Head of caudate nucleus (tissue), 42 donors: ENCODE measurements at regions not wholly inside any gene's neighbourhood (a gene's known extent, or its start where the extent isn't known, plus 50 kb on each side); places are given as distances from the start of the nearest gene placed in this dataset.
A peak's percentile ranks its signal among the peaks of the same experiment; 100 is the strongest.
"Not testable (repeated sequence)": the region's sequence is repeated elsewhere in the genome, so short reads cannot be mapped to it uniquely, and the experiment has no call there.

Experiments
- DNase-seq, 42 donors: peaks; one replicate each; pipeline versions ENCODE4 v3.0.0 to v3.0.0-alpha.2; 2020 to 2021; ENCODE audit warnings: mixed read lengths in 7 of 42
- intact Hi-C: fragments of 100-400 bp; cut with DNase I; formaldehyde crosslinking; loops from one replicate; pipeline ENCODE4 v1.15.0; 2022

GRCh38 chr13:56512336-56512735 is 628.4 kb upstream of the PRR20A start:
- intact Hi-C loops, result not testable (repeated sequence)

GRCh38 chr13:56515441-56515840 is 625.3 kb upstream of the PRR20A start:
- no peak for DNase-seq
- intact Hi-C loops, result no loop called here

More at GRCh38 chr13:56512336-56512735, 628.4 kb upstream of the PRR20A start:
- not testable (repeated sequence) for DNase-seq

GRCh38 chr13:56528040-56528790 is 612.5 kb upstream of the PRR20A start:
- DNase-seq, result no peak
- intact Hi-C loops, result no loop called here

DNA sequence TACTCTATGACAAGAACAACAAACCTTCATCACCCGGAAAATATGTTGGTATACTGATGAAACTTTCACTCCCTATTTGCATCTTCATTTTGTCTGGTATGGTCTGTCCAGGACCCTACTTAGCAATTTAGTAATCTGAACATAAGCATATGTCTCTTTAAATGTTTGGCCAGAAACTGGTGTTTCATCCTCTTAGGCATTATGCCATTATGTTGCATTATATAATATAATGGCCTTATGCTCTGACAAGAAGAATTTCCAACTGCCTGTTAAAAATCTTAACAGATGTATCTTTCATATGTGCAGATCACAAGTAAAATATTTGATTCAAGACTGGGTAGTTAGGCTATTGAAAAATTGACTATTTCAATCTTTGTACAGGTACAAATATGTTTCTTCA is 610.6 kb upstream of the PRR20A start:
- DNase-seq, result no peak
- intact Hi-C loops, result no loop called here

DNA sequence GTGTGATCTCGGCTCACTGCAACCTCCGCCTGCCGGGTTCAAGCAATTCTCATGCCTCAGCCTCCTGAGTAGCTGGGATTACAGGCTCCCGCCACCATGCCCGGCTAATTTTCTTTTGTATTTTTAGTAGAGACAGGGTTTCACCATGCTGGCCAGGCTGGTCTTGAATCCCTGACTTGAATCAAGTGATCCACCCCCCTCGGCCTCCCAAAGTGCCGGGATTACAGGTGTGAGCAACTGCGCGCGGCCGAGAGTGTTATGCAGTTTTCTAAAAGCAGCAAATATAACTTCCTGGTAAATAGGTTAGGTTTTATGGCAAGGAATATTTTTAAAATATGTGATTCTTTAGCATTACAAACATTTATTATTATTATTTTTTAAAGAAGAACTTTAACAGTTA is 592.8 kb upstream of the PRR20A start:
- intact Hi-C loops, DNase-seq: not testable (repeated sequence)

- intact Hi-C loops, result no loop called here
Observed at GRCh38 chr13:56558698-56559320, 581.9 kb upstream of the PRR20A start.

DNA sequence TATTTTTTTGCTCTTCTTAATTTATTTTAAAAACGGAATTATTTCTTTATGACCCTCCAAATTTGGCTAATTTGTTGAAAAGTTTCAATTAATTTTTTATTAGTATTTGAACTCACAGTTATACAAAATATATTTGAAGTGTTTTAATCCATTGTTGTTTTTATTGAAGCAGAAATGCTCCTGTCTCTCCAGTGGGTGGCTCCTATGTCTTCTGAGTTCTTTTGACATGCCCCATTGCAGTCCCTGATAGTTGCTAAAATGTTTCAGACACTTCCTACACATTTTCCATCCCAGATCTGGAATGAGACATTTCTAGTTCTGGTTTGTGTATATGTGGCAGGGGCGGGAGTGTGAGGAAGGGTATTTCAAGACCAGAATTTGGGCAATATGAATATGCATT is 579.4 kb upstream of the PRR20A start:
- intact Hi-C loops, result no loop called here
- peak in 1 of 42 donors; percentile 4 for DNase-seq

More at GRCh38 chr13:56558698-56559320, 581.9 kb upstream of the PRR20A start:
- no peak for DNase-seq

- intact Hi-C loops, result no loop called here
- no peak for DNase-seq
Observed at GRCh38 chr13:56563663-56564062, 577.1 kb upstream of the PRR20A start.

- DNase-seq, result no peak
- intact Hi-C loops, result no loop called here
Observed at GRCh38 chr13:56586976-56587375, 553.7 kb upstream of the PRR20A start.

DNA sequence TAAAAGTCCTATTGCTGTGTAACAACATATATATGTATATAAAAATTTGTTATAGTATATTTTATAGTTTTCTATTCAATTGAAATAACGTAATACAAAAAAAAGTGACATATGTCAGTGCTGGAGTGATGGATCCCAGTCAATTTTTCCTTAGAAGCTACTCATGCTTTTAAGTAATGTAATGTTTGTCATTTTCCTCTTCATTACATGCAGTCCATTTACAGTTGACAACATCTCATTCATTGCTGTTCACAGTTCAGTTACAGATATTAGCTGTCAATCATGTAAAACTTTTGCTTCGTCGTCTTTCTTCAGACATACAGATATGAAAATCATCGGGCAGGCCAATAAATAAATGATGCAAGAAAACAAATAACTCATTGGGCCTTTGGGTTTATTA is 525.1 kb upstream of the PRR20A start:
- no peak for DNase-seq
- intact Hi-C loops, result no loop called here

DNA sequence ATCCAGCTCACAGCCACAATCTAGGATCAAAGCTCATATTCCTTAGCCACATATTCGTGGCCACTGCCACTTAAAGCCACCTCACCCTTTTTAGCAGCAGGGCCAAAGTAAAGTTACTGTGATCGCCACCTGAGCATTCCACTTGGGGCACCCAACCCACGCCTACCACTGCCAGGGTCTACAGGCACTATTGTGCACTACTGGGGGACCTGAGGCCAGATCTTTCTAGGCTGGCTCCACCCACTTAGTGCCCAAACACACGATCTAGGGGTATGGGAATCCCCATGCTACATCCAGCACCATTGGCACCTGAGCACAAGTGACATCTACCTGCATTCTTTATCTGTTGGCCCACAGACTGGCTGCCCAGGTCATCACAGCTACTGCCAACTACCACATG is 517.9 kb upstream of the PRR20A start:
- DNase-seq, result no peak
- intact Hi-C loops, result no loop called here

GRCh38 chr13:56628886-56629285 is 511.8 kb upstream of the PRR20A start:
- intact Hi-C loops, DNase-seq: not testable (repeated sequence)

DNA sequence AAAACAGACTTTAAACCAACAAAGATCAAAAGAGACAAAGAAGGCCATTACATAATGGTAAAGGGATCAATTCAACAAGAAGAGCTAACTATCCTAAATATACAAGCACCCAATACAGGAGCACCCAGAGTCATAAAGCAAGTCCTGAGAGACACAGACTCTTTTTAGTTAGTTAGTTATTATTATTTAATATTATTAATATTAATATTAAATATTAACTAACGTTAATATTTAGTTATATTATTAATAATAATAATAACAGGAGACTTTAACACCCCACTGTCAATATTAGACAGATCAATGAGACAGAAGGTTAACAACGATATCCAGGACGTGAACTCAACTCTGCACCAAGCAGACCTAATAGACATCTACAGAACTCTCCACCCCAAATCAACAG is 509.7 kb upstream of the PRR20A start:
- intact Hi-C loops, result not testable (repeated sequence)

DNA sequence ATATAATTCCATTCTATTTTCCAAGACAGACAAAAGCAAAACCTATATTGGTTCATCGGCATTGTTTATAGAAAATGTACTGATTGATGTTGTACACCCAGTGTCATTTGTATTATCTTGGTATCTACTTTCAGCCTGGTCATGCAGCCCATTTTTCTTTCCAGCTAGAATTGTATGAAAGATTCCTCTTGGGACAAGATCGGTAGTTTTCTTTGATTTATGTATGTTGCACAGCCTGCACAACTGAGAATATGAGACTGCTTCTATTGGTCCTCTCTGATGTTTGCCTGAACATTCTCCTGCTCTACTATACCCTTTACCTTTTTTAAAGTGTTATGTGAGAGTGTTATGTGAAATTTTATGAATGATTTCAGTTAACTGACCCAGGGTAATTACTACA is 487.7 kb upstream of the PRR20A start:
- intact Hi-C loops, result no loop called here
- DNase-seq, result no peak

More for the DNA sequence above, 509.7 kb upstream of the PRR20A start:
- not testable (repeated sequence) for DNase-seq

DNA sequence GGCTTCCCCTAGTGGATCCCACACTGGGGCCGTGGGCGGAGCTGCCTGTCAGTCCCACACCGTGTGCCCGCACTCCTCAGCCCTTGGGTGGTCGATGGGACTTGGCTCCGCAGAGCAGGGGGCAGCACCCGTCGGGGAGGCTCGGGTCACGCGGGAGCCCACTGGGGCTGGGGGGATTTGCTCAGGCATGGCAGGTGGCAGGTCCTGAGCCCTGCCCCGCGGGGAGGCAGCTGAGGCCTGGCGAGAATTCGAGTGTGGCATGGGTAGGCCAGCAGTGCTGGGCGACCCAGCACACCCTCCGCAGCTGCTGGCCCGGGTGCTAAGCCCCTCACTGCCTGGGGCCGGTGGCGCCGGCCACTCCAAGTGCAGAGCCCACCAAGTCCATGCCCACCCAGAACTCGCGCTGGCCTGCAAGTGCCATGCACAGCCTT is 481.7 kb upstream of the PRR20A start:
- no peak for DNase-seq
- intact Hi-C loops, result no loop called here

GRCh38 chr13:56670563-56670962 is 470.2 kb upstream of the PRR20A start:
- no peak for DNase-seq
- intact Hi-C loops, result no loop called here

DNA sequence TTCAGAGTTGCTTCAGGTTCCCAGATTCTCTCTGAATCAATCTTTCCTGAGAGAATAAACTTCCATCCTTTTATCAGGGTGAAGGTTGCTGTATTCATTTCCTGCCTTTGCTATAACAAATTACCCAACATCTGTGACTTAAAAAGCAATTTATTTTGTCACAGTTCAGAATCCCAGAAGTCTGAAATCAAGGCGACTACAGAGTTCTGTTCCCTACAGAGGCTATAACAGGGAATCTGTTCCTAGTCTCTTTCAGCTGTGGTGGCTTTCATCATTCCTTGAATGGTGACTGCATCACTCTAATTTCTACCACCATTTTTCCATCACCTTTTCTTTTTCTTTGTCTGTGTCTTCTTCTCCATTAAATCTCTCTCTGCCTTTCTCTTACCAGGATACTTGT is 459.3 kb upstream of the PRR20A start:
- DNase-seq, result no peak
- intact Hi-C loops, result no loop called here

DNA sequence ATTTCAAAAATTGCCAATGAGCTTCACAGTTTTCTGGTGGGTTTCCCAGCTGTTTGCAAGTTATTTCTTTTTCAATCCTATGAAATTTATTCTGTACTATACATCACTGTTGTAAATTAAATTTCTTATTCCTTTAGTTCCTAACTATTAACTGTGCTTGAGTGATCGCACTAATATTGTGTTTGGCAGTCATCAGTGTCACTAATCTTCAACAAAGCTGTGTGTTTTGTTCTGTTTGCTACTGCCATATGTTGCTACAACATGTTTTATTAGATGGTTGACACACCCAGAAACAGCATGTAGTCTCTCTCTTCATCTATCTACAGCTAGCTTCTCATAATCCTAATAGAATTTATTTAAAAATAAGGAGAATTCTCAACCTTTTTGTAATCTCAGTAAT is 453.6 kb upstream of the PRR20A start:
- DNase-seq, result no peak
- intact Hi-C loops, result no loop called here

DNA sequence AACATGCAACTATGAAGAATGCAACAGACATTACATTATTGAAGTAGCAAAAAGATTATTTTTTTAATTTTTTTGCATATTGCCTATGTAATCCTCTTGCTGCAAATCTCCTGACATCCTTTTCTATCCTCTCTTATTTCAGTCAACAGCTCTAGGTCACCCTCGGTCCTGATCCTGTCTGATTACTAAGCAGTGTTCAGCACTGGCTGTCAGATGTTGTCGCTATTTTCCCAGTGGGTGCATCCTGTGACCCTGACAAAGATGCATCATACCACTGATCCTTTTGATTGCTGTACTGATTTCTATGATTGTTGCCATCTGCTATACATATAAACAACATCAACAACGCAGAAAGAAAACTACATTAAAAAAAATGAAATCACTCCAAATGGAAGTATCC is 443.7 kb upstream of the PRR20A start:
- DNase-seq, result no peak
- intact Hi-C loops, result no loop called here

DNA sequence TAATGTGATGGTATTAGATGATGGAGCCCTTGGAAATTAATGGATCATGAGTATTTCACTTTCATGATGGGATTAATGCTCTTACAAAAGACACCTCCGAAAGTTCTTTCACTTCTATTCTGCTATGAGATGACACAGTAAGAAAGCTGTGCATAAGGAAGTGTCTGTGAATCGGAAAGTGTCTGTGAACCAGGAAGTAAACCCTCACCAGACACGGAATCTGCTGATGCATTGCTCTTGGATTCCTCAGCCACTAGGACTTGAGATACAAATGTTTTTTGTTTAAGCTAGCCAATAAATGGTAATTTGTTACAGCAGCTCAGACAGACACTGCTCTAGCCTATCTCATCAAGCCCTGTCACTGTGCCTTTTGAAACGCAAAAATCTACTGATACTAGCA is 440.4 kb upstream of the PRR20A start:
- intact Hi-C loops, result no loop called here
- no peak for DNase-seq

- DNase-seq, result no peak
Observed at GRCh38 chr13:56706485-56706884, 434.2 kb upstream of the PRR20A start.

More at GRCh38 chr13:56706485-56706884, 434.2 kb upstream of the PRR20A start:
- intact Hi-C loops, result no loop called here
